HG03060 (cell line): ENCODE measurements at regions not wholly inside any gene's neighbourhood (a gene's known extent, or its start where the extent isn't known, plus 50 kb on each side); places are given as distances from the start of the nearest gene placed in this dataset.

ENCODE experiments used
- ATAC-seq: cut with Tn5 transposase; IDR thresholded peaks from one replicate; pipeline ENCODE4 v1.9.1; 2021; ENCODE audit warnings: low read depth, moderate number of reproducible peaks; ENCODE audit not compliant: unreplicated experiment

DNA sequence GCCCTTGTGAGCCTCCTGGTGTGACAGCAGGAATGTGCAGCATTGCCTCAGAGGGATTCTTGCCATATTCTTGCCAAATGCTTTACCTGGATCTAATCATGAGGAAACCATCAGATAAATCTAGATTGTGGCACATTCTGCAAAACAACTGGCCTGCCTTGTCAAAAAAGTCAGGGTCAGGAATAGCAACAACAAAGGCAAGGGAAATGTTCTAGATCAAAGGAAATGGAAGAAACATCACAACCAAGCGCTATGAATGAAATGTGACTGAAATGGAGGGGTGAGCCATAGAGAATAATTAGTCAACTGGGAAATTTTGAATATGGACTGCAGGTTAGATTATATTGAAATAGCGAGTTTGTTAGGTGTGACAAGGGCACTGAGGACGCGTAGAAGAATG is 262.6 kb upstream of the CDYL start:
- ATAC-seq: no peak

DNA sequence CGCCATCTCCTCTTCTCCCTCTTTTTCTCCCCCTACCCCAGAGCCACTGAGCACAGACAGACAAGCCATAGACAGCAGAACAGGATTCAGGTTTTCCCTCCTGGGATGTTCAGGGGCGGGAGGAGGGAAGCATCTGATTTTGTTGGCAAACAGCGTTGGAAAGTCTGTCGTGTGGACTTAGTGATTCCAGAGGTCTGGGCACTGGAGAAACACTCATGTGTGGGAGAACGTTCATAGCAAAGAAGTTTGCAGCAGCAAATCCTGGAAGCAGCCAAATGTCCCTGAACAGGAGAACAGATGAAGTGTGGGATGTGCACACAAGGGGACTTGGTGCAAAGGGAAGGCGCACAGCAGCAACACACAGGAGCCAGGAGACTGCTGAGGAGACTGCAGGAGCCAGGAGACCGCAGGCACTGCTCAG is 264.1 kb upstream of the CDYL start:
- ATAC-seq: no peak

DNA sequence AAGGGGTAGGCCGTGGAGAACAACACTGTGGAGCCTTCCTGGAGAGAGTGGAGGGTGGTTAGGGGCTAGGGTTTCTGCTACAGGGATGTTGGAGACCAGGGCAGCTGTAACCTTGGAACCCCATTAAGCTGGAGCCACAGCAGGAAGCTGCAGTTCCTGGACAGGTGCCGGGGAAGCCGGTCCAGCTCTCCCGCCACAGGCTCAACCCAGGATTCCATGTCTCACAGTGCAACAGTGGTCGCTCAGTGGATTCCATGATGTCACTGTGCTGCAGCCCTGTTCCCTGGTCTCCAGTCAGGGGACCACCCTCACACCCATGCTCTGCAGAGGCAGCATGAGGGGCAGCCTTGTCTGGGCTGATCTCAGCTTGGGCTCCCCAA is 264.6 kb upstream of the CDYL start:
- ATAC-seq: no peak

DNA sequence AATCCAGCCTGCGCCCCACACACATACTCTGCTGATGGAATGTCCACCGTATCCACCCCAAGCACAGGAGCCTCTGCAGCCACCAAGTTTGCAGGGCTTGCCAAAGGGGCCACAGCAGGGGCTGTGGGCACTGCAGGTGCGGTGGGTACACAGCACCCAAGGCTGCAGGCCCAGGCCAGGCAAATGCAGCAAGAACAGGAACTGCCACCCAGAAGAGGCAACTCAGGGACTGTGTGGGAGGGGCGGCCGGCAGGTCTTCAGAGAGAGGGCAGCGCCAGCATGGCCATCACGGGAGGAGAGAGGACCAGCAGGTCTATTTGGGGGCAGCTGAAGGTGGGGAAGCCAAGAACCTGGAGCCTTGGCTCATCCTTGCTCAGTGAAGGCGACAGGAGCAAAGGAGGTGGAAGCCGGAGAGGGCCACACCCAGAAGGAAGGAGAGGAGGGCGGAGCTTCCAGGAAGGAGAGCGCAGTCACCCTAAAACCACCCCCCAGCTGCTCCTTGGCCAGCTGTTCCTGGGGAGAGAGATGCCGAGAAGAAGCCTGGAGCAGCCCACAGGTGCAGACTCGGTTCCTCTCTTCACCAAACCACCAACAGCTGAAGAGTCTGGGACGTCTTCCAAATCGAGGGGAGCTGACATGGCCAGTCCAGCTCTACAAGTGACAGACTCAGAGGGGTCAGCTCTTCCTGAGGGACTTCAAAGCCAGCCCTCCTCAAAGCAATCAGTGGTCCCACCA is 265.1 kb upstream of the CDYL start:
- no peak for ATAC-seq

DNA sequence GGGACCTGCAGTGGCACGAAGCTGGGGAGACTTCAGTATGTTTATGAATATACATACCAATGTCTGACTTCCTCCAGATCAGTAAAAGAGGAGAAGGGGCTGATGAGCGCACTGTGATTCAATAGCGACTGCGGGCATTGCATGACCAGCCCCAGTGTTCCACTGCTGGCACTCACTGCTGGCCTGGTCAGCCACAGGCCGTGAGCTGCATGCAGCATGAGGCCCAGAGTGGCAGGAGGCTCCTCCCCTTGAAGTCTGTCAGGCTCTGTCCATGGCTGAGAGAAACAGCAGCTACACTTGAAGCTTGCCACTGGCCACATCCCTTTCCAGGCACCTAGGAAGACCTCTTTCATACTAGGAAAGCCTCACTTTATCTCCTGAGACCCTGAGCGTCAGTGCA is 265.9 kb upstream of the CDYL start:
- no peak for ATAC-seq

DNA sequence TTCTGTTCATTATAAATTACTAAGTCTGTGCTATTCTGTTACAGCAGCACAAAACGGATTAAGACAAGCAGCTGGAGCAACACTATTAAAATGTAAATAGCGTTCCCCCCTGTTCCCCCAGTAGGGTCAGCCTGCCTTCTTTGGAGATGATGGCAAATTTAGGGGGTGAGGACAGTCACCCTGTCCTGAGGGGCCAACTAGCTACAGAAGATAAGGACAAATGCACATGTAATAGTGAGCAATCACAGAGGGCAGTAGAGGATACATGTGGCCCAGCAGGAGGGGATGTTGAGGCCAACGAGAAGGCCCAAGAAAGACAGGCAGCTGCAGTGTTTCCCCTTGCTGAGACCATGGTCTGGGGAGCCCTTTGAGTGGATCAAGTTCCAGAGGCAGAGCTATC is 266.7 kb upstream of the CDYL start:
- no peak for ATAC-seq

DNA sequence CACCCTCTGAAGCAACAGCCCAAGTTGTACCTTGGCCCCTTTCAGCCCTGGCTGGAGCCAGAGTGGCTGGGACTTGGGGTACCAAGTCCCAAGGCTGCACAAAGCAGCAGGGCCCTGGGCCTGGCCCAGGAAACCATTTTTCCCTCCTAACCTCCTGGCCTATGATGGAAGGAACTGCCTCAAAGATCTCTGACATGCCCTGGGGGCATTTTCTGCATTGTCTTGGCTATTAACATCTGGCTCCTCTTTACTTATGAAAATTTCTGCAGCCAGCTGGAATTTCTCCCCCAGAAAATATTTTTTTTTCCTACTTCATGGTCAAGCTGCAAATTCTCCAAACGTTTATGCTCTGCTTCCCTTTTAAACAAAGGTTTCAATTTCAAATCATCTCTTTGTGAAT is 269.4 kb upstream of the CDYL start:
- ATAC-seq: no peak

DNA sequence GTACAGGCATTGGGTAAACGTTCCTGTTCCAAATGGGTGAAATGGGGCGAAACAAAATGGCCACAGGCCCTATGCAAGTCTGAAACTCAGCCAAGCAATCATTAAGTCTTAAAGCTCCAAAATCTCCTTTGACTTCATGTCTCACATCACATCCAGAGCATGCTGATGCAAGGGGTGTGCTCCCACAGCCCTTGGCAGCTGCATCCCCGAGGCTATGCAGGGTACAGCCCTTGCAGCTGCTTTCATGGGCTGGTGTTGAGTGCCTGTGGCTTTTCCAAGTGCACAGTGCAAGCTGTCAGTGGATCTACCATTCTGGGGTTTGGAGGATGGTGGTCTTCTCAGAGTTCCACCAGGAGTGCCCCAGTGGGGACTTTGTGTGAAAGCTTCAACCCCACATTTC is 270.0 kb upstream of the CDYL start:
- no peak for ATAC-seq

DNA sequence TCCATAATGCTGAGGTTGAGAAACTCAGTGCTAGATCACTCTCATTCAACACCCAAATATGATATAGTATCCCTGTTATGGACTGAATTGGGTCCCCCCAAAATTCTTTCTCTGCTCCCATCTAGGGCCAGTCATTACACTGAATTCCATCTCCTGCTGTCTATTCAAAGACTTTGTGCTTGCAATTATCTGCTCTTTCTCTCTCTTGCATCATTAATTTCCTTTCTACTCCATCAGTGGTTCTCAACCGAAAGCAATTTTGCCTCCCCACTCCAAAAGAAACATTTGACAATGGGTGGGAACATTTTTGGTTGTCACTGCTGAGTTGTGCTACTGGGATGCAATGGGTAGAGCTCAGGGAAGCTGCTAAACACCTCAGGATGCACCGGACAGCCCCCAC is 271.5 kb upstream of the CDYL start:
- no peak for ATAC-seq

DNA sequence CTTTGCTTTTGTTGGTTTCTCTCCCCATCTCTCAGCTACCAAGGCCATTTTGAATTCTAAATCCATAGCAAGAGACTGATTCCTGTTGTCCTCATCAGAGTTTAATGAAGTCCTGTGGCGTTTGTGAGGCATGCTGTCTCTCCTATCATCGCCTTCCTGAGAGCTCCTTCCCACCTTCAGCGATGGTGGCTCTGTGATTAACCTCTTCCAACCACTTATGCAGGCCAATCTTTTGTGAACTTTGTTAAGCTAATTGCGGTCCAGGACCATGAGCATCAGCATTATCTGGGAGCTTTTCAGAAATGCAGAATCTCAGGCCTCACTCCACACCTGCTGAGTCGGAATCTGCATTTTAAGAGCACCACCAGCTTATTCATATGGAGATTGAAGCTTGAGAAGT is 272.5 kb upstream of the CDYL start:
- ATAC-seq: no peak

DNA sequence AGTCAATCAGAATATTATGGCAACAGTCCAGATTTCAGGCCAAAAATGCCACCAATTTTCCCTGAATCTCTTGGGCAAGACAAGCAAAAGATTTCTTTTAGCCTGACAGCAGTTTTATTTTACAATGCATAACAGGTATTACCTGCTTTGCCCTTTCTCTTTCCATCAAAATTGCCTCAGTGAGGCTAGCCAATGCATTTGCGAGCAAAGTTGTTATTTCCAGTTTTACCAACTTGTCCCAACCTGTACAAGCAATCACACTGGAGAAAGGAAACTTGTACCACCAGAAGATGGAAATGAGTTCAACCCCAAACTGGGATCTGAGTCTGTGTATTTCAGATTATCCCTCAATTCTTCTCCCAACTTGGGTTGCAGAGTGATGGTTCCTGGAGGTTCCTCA is 279.9 kb upstream of the CDYL start:
- ATAC-seq: no peak

DNA sequence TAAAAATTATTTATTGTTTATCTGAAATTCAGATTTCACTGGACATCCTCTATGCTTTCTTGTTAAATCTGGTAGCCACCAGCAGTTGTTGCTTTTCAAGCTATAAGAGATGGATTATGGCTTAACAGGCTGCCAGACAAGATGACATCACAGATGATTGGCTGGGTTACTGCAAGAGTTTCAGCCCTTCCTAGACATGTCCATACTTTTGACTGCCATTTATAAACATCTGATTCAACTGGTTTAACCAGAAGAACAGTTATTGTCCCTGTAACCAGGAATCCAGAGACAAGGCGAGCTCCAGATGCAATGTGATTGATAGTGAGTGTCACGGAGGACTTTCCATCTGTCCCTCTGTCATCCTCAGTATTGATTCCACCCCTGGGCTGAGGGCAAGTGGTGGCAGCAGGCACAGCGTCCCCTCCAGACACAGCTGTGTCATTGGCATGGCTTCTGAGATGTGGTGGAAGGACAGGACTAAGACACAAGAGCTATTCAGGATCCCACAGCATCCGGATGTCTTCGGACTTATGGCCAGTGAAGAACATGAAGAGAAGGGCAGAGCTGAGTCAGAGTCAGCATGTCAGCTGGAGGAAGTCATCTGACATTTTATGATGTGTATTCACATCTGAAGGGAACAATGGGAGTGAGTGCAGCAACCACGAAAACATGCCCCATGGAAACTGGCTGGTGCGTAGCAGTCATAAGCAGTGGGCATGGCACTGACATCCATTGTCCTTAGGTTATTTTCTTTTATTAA is 284.5 kb upstream of the CDYL start:
- no peak for ATAC-seq

DNA sequence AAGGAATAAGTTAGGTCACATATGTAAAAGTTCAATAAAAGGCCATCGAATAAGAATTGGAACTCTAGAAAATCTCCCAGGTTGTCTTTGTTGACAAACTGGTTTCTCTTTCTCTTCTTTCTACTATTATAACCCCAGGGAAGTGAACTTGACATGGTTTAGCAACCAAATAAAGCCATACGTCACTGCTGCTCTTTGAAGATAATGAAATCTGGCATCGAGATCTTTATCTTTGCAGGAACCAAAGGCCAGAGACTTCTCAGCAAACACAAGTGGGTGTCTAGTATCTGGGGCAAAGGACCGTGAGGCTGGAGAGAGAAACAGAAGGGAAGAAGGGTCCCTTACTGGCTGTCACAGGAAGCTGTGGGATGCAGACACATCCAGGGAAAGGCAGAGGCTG is 286.7 kb upstream of the CDYL start:
- ATAC-seq: no peak

DNA sequence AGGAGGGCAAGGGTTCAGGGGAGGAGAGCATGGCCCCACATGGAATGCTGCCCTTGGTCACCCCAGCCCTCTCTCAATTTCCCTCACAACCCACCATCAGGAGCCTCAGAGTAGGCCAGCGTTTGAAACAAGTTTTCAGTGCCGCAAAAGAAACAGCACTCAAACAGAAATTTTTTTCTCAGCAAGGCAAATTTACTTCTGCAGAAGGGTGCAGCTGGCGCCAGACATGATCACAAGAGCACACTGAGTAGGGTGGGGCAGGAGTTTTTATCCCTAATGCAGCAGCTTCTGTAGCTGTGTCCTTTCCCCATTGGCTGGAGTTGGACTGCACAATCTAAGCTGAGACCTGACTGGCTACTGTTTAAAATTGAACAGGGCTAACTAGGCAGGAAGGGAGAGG is 287.8 kb upstream of the CDYL start:
- ATAC-seq: no peak

DNA sequence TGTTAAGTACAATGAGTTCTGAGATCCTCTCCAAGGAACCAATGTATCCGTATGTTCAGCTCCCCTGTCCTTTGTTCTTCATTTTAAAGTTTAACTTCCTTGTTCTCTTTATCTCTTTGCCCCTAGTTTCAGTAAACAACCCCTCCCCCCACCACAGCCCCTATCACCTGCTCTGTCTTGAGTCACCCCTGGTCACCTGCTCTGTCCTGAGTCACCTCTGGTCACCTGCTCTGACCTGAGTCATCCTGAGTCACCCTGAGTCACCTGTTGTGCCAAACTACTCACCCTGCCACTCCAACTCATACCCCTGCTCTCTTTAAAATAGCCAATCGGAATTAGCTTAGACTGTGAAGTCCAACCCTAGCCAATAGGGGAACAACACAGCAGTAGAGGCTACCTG is 288.7 kb upstream of the CDYL start:
- no peak for ATAC-seq

DNA sequence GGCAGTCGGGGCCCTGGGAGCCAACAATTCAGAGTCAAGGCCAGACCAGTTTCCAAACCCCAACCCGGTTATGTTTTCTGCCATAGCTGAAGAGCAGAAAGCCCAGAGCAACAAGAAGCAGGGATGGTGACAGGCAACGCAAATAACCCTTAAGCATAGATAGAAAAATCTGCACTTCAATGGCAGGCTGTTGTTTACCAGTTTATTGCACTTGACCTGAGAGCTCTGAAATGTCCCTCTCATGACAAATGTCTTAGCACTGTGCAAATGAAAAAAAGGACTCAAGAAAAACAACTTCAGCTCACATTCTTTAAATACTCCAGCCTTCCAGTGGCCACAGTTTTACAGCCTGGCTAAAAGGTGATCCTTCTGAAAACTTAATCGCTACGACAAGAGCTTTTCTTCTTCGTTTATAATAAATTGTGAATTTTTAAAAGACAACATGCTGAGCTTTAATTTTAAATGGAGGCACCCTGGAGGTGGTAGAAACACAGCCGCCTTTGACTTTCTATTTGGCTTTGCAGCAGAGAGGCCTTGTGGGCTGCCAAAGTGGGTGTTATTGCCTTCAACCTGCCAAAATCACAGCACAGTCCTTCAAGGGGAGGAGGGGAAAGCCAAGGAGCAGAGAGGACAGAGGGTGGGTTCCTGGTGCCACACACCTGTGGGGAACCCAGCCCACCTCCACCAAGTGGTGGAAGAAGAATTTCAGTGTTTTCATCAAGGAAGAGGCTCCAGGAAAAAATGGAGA is 289.5 kb upstream of the CDYL start:
- ATAC-seq: no peak

DNA sequence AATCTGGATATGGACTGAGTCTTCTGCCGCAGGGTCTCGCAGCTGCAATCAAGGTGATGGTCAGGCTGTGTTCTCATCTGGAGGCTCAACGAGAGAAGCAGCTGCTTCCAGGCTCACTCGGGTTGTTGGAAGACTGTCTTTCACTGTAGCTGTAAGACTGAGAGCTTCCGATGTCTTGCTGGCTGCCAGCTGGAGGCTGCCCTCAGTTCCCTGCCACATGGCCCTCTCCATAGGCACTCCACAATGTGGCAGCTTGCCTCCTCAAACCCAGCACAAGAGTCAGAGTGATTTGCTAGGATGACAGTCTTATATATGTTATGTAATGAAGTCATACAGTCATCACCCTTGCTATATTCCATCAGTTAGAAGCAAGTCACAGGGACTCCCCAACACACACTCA is 290.5 kb upstream of the CDYL start:
- no peak for ATAC-seq

DNA sequence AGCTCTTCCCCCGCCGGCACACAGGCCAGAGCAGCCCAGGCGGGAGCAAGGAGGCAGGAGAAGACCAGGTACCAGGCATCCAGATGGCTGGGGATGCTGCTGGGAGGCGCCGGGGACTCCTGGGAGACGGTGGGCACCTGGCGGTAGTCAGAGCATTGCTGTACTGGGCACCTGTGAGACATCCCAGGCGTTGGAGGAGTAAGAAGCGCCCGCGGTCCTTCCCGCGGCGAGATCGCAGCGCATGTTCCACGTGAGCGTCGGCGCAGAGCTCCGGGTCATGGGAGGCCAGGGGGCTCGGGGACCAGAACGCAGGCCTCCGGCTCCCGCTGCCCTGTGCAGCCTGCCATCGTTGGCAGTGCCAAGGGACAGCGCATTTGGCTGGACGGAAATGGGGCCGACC is 293.7 kb upstream of the CDYL start:
- ATAC-seq: no peak

DNA sequence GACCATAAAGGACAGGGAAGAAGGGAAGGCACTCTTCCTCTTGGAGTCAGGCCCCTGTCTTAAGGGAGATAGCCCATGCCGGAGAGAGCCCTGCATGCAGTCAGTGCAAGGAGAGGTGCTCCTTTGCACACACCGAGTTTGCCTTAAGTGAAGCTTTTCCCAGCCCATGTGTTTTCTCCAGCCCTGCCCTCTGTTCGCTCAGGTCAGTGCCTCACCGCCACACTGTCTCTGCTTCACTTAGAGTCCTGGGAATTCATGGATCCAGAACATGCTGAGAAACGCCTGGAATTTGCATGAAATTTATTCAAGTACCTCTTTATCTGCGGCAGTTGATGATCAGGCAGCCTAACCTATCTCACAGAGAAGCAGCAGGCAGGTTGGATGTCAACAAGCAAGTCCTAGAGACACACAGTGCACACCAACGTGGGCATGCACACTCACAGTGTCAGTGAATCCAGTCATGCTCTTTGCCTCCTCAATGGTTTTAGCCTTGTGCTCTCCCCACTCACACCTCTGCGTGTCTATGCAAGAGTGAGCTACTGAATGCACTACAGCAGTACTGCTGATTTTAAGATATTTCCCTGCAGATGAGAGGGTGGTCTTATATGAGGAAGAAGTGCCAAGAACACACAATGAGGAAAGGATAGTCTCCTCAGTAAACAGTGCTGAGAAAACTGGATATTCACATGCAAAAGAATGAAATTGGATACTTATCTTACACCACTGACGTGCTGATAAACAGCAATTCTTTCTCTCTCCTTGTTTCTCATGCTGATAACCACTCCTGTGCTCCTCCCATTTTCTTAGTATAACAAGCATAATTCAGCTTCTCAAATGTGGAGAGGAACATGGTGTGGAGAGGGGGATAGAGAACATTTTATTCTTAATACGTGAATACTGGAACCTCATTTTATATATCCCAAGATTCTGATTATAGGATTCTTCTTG is 295.1 kb upstream of the CDYL start:
- ATAC-seq: no peak

DNA sequence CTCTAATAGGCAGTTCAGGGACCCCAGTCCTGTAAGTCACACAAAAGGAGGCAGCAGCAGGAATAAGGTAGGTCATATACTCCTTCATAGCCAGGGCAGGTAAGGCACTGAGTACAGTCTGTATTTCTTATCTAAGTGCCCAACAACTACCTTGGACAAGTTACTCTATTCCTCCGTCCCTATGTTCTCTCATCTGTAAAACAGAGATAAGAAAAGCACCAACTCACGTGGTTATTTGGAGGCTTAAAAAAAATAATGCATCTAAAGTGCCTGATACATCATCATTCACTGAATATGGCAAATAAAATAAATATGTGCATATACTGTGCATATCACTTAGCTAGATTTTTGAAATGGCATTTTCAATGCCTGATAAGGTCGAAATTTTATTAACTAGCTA is 298.1 kb upstream of the CDYL start:
- no peak for ATAC-seq

DNA sequence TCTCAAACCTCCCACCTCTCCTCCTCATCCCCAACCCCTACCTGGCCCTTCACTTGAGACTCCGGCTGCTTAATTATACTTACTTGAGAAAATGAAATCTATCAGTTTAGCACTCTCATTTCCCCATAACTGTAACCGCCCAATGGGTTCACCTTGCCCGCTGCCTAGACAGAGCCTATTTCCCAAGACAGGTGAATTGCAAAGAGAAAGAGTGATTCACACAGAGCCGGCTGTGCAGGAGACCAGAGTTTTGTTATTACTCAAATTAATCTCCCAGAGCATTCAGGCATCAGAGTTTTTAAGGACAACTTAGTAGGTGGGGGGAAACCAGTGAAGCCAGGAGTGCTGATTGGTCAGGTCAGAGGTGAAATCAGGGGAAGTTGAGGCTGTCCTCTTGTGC is 301.4 kb upstream of the CDYL start:
- ATAC-seq: no peak
